Pancreas (tissue), 10 donors: ENCODE measurements at regions not wholly inside any gene's neighbourhood (a gene's known extent, or its start where the extent isn't known, plus 50 kb on each side); places are given as distances from the start of the nearest gene placed in this dataset.
"Not testable (repeated sequence)": the region's sequence is repeated elsewhere in the genome, so short reads cannot be mapped to it uniquely, and the experiment has no call there.

ENCODE experiments used
- ATAC-seq, 4 donors: fragments of 200-7000 bp; cut with Tn5 transposase; one replicate each; pipeline versions ENCODE4 v1.8.0 to v1.9.1; 2020; ENCODE audit warnings: mild to moderate bottlenecking in 4 of 4, moderate library complexity in 4 of 4
- DNase-seq, 6 donors: peaks; one replicate each; pipeline ENCODE4 v3.0.0-alpha.2; 2020
- FAIRE-seq: peaks from 2 replicates; lab custom pipeline; 2012; peaks lifted over from hg19 to GRCh38; lab: Jason Lieb, UNC
- H3K27ac ChIP-seq, 4 donors: fragments of 200-600 bp; sonication (generic); 1 replicate in 3 of 4; 2 replicates in 1 of 4; pipeline versions ENCODE4 v1.5.0 to v1.8.0; 2020
- H3K27me3 ChIP-seq, 4 donors: fragments of 200-600 bp; one replicate each; pipeline ENCODE4 v1.8.0; 2021
- H3K36me3 ChIP-seq, 3 donors: fragments of 200-600 bp; sonication (generic) in 1 of 3; one replicate each; pipeline versions ENCODE4 v1.5.0 to v1.8.0; 2020 to 2021
- H3K4me1 ChIP-seq, 3 donors: fragments of 200-600 bp; one replicate each; pipeline ENCODE4 v1.8.0; 2021
- H3K4me3 ChIP-seq, 4 donors: fragments of 200-600 bp; sonication (generic) in 2 of 4; one replicate each; pipeline versions ENCODE4 v1.5.0 to v1.8.0; 2020 to 2021
- H3K9me3 ChIP-seq, 4 donors: fragments of 200-600 bp; one replicate each; pipeline ENCODE4 v1.8.0; 2021
- WGBS, 2 donors: extraction: QIAGEN DNeasy Blood & Tissue Kit; methylation state at CpG; one replicate each; pipeline ENCODE4 v1.1.7; 2013; 5-methylcytosine and 5-hydroxymethylcytosine counted together
- intact Hi-C, 3 donors: fragments of 100-400 bp; cut with DNase I; formaldehyde crosslinking; loops; one replicate each; pipeline versions ENCODE4 v1.11.1 to v1.14.2; 2022
- TF ChIP-seq, protein P1 (sequence below), 4 donors: fragments of 200-600 bp; sonication (generic) in 3 of 4; IDR thresholded peaks; one replicate each; pipeline versions ENCODE4 v1.5.0 to v1.8.0; 2021; ENCODE audit warnings: antibody characterized with exemption in 4 of 4
- donor health status: healthy with polysubstance abuse.
- donor health status: DM: no; HTN: no; CAD: no; lungs with moderate emphysema.
- donor health status: DM: no; HTN: no; CAD: no.
- donor health status: control.
- donor health status: control.
- donor health status: Bipolar disorder and iron deficiency.
- donor health status: DM: yes; HTN: yes; CAD: no.
- donor health status: DM: no; HTN: no; CAD: no.
- donor health status: DM: no; HTN: no; CAD: no.
- donor health status: DM: yes; HTN: yes; CAD: no.

DNA sequence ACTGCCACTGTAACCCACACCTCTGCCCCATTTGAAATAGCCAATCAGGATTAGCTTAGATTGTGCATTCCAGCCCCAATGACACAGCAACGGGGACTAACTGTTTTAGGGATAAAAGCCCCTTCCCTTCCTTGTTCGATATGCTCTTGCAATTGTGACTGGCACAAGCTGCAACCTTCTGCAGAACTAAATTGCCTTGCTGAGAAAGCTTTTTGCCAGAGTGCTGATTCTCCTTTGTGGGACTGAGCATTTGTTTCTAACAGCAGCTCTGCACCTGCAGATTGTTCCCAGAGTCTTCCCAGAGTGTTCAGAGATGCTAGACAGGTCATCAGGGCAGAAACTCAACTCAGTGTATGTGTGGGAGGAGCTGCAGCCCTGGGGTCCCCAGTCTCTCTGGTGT lies 115.8 kb downstream of the ZNF675 start:
- Histone ChIP-seq H3K4me1 (no peaks in the 10 kb centered on the region), H3K27ac (no peak overlapping the region), H3K4me3 (no peak overlapping the region), H3K36me3 (no peaks in the 10 kb centered on the region), H3K9me3 (no peaks in the 10 kb centered on the region), H3K27me3 (no peaks in the 10 kb centered on the region)
- no peak for ATAC-seq
- FAIRE-seq, result no peak
- 43 to 54% methylated on average over 2 of the region's 2 CpGs for WGBS, 2 donors
- intact Hi-C loops, result no loop called here
- no peak for DNase-seq
- TF ChIP-seq, protein P1, sequence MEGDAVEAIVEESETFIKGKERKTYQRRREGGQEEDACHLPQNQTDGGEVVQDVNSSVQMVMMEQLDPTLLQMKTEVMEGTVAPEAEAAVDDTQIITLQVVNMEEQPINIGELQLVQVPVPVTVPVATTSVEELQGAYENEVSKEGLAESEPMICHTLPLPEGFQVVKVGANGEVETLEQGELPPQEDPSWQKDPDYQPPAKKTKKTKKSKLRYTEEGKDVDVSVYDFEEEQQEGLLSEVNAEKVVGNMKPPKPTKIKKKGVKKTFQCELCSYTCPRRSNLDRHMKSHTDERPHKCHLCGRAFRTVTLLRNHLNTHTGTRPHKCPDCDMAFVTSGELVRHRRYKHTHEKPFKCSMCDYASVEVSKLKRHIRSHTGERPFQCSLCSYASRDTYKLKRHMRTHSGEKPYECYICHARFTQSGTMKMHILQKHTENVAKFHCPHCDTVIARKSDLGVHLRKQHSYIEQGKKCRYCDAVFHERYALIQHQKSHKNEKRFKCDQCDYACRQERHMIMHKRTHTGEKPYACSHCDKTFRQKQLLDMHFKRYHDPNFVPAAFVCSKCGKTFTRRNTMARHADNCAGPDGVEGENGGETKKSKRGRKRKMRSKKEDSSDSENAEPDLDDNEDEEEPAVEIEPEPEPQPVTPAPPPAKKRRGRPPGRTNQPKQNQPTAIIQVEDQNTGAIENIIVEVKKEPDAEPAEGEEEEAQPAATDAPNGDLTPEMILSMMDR (IDR thresholded peaks at IDR 0.05), result no peak

DNA sequence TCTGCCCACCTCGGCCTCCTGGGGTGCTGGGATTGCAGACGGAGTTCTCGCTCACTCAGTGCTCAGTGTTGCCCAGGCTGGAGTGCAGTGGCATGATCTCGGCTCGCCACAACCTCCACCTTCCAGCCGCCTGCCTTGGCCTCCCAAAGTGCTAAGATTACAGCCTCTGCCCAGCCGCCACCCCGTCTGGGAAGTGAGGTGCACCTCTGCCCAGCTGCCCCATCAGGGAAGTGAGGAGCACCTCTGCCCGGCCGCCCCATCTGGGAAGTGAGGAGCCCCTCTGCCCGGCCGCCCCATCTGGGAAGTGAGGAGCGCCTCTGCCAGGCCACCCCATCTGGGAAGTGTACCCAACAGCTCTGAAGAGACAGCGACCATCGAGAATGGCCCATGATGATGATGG lies 118.9 kb downstream of the ZNF675 start:
- 73 to 81% methylated on average over 15 of the region's 15 CpGs for WGBS, 2 donors

DNA sequence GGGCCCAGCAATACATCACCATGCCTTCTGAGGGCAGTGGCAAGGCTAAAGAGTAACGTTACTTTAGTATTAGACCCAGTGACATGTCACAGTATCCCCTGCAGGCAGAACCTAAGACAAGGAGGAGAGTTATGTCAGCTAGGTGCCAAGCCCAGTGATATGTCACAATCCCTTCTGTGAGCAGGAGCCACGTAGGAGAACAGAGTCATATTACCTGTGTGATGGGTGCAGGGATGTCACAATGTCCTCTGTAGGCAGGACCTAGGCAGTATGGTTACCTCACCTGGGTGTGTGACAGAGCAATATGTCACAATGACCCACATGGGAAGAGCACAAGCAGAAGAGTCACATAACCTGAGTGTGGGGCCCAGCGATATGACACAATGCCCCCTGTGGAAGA lies 121.8 kb downstream of the ZNF675 start:
- Histone ChIP-seq H3K27me3 (no peaks in the 10 kb centered on the region), H3K27ac (no peak overlapping the region), H3K36me3 (no peaks in the 10 kb centered on the region), H3K4me3 (no peak overlapping the region), H3K9me3 (no peaks in the 10 kb centered on the region), H3K4me1 (no peaks in the 10 kb centered on the region)
- FAIRE-seq (no peak), ATAC-seq (no peak), DNase-seq (no peak)
- intact Hi-C loops, result no loop called here
- TF ChIP-seq, protein P1 (IDR thresholded peaks at IDR 0.05), result no peak
- 58 to 63% methylated on average over 3 of the region's 3 CpGs for whole genome bisulfite sequencing, 2 donors

More for the DNA sequence above, 118.9 kb downstream of the ZNF675 start:
- ATAC-seq, H3K27ac ChIP-seq, H3K27me3 ChIP-seq, DNase-seq, H3K4me3 ChIP-seq, H3K36me3 ChIP-seq, intact Hi-C loops, H3K9me3 ChIP-seq, FAIRE-seq, H3K4me1 ChIP-seq: not testable (repeated sequence)

DNA sequence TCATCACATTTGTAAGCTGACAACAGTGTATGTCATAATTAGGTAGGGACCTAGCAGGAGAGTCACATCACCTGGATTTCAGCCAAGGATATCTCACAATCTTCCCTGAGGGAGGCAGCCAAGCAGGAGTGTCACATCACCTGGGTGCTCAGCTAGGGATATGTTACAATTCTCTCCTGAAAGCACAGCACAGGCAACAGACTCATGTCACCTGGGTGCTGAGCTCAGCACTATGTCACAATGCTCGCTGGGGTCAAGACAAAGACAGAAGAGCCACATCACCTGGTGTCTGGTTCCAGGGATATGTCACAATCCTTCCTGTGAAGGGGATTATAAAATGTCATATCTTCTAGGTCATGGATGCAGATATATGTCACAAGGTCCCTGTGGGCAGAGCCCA lies 123.7 kb downstream of the ZNF675 start:
- Histone ChIP-seq H3K4me3 (no peak overlapping the region), H3K4me1 (no peaks in the 10 kb centered on the region), H3K9me3 (no peaks in the 10 kb centered on the region), H3K27me3 (no peaks in the 10 kb centered on the region), H3K36me3 (no peaks in the 10 kb centered on the region), H3K27ac (no peak overlapping the region)
- WGBS, 2 donors, result 40 to 58% methylated on average over 1 of the region's 1 CpG
- intact Hi-C loops, result no loop called here
- DNase-seq (no peak), FAIRE-seq (no peak), ATAC-seq (no peak)
- TF ChIP-seq, protein P1 (IDR thresholded peaks at IDR 0.05), result no peak

DNA sequence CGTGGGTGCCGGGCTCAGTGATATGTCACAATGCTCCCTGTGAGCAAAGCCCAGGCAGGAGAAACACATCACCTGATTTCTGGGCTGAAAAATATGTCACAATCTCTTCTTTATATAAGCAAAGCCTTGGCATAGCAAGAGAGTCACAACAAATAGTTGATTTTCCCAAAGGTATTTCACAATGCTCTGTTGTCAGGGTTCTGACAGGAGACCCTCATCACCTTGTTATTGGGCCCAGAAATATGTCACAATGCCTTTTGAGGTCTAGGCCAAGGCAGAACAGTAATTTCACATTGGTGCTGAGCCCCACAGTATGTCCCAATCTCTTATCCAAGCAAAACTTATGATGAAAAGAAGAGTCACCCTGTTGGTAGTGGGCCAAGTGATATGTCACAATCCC lies 125.7 kb downstream of the ZNF675 start:
- TF ChIP-seq, protein P1 (IDR thresholded peaks at IDR 0.05), result no peak

More for the DNA sequence above, 125.7 kb downstream of the ZNF675 start:
- intact Hi-C loops, result no loop called here
- H3K36me3 ChIP-seq, result no peaks in the 10 kb centered on the region
- no peak overlapping the region for H3K4me3 ChIP-seq
- 88 to 89% methylated on average over 2 of the region's 2 CpGs for WGBS, 2 donors
- FAIRE-seq, result no peak
- no peak for ATAC-seq
- no peaks in the 10 kb centered on the region for H3K27me3 ChIP-seq
- H3K9me3 ChIP-seq, result no peaks in the 10 kb centered on the region
- no peaks in the 10 kb centered on the region for H3K4me1 ChIP-seq
- DNase-seq, result no peak
- H3K27ac ChIP-seq, result no peak overlapping the region
